HCT116 (cell line): ENCODE measurements at regions not wholly inside any gene's neighbourhood (a gene's known extent, or its start where the extent isn't known, plus 50 kb on each side); places are given as distances from the start of the nearest gene placed in this dataset.

Experiments
- ATAC-seq: fragments of 200-7000 bp; cut with Tn5 transposase; 2 replicates; pipeline ENCODE4 v1.9.1; 2020; ENCODE audit warnings: mild to moderate bottlenecking, moderate library complexity
- BruUV-seq: library from RNA; stranded (reverse); fragments of 400-500 nt; replicated peaks from 2 replicates; lab custom pipeline; 2021; lab: Mats Ljungman, UMichigan
- CTCF ChIA-PET: fragments of 300-600 bp; sonication (Branson Sonifier 250); formaldehyde crosslinking; loops from one replicate; lab custom pipeline; 2021; ENCODE audit warnings: antibody characterized with exemption; lab: Charles Lee
- POLR2A ChIA-PET: fragments of 300-600, 350-600 bp; sonication (Branson Sonifier 250); formaldehyde crosslinking; loops from one replicate; lab custom pipeline; 2021; ENCODE audit warnings: antibody characterized with exemption; lab: Charles Lee
- RAD21 ChIA-PET, 2 experiments: fragments of 300-600 bp; sonication (Branson Sonifier 250); formaldehyde crosslinking; loops; one replicate each; lab custom pipeline; 2023; ENCODE audit warnings: low total read pairs in 2 of 2; ENCODE audit not compliant: uncharacterized antibody in 2 of 2, unreplicated experiment in 2 of 2, low non-redundant PET in 1 of 2; lab: Charles Lee
- DNase-seq: peaks from one replicate; pipeline ENCODE4 v3.0.0-alpha.2; 2010; ENCODE audit warnings: low read depth, low spot score
- H2AFZ ChIP-seq: fragments of 200-600 bp; shearing (Covaris generic), sonication (generic); 2 replicates; pipeline ENCODE4 v1.6.1; 2017; ENCODE audit warnings: low read depth, mixed run types, mixed read lengths, antibody characterized with exemption, low read length; ENCODE audit not compliant: poor library complexity, severe bottlenecking
- H3K27ac ChIP-seq: 2 replicates; pipeline ENCODE4 v1.5.1; 2012; ENCODE audit warnings: low read depth, low read length
- H3K27me3 ChIP-seq: fragments of 200-600 bp; sonication (generic); 2 replicates; pipeline ENCODE4 v1.6.1; 2016; ENCODE audit warnings: mixed run types, low read length, mixed read lengths; ENCODE audit not compliant: insufficient read depth
- H3K36me3 ChIP-seq, 2 experiments: fragments of 200-500 bp in 1 of 2; fragments of 200-600 bp in 1 of 2; sonication (Bioruptor generic) in 1 of 2; sonication (generic) in 1 of 2; 2 replicates each; pipeline versions ENCODE4 v1.5.1 to v1.6.1; 2014 to 2016; ENCODE audit warnings: low read length in 2 of 2, inconsistent platforms in 1 of 2, mixed read lengths in 1 of 2, mixed run types in 1 of 2; ENCODE audit not compliant: insufficient read depth in 2 of 2, control insufficient read depth in 1 of 2
- H3K4me1 ChIP-seq, 2 experiments: fragments of 200-600 bp in 1 of 2; sonication (generic) in 1 of 2; 2 replicates each; pipeline versions ENCODE4 v1.5.1 to v1.6.1; 2012 to 2017; ENCODE audit warnings: low read length in 2 of 2, inconsistent platforms in 1 of 2, mild to moderate bottlenecking in 1 of 2, mixed read lengths in 1 of 2, mixed run types in 1 of 2, moderate library complexity in 1 of 2; ENCODE audit not compliant: insufficient read depth in 2 of 2, control insufficient read depth in 1 of 2
- H3K4me2 ChIP-seq: fragments of 200-600 bp; sonication (generic); 2 replicates; pipeline ENCODE4 v1.6.1; 2017; ENCODE audit warnings: mixed run types, low read length, mixed read lengths
- H3K4me3 ChIP-seq, 2 experiments: fragments of 200-600 bp in 1 of 2; sonication (generic) in 1 of 2; replicated peaks in 1 of 2; 2 replicates each; pipeline ENCODE4 v1.5.1; 2011 to 2016; ENCODE audit warnings: low read length in 2 of 2, control low read depth in 1 of 2, low read depth in 1 of 2, mild to moderate bottlenecking in 1 of 2, mixed read lengths in 1 of 2, mixed run types in 1 of 2
- H3K79me2 ChIP-seq: fragments of 200-600 bp; sonication (generic); 2 replicates; pipeline ENCODE4 v1.6.1; 2017; ENCODE audit warnings: mild to moderate bottlenecking, mixed run types, low read length, moderate library complexity, mixed read lengths; ENCODE audit not compliant: insufficient read depth
- H3K9ac ChIP-seq: fragments of 200-600 bp; sonication (generic); 2 replicates; pipeline ENCODE4 v1.6.1; 2016; ENCODE audit warnings: low read length, mixed read lengths
- H3K9me2 ChIP-seq: fragments of 200-600 bp; sonication (generic), shearing (Covaris generic); 2 replicates; pipeline ENCODE4 v1.6.1; 2017; ENCODE audit warnings: mixed run types, mild to moderate bottlenecking, moderate library complexity; ENCODE audit not compliant: insufficient read depth
- H3K9me3 ChIP-seq, 2 experiments: fragments of 200-500 bp in 1 of 2; fragments of 200-600 bp in 1 of 2; sonication (Bioruptor generic) in 1 of 2; sonication (generic) in 1 of 2; 2 replicates each; pipeline ENCODE4 v1.6.1; 2014 to 2017; ENCODE audit warnings: low read length in 2 of 2, mixed read lengths in 2 of 2, inconsistent platforms in 1 of 2, low read depth in 1 of 2, mild to moderate bottlenecking in 1 of 2, mixed run types in 1 of 2, moderate library complexity in 1 of 2; ENCODE audit not compliant: control insufficient read depth in 1 of 2, insufficient read depth in 1 of 2
- H4K20me1 ChIP-seq: fragments of 200-600 bp; sonication (generic), shearing (Covaris generic); 2 replicates; pipeline ENCODE4 v1.6.1; 2017; ENCODE audit warnings: mixed run types, mild to moderate bottlenecking, moderate library complexity; ENCODE audit not compliant: insufficient read depth
- ATF3 ChIP-seq: IDR thresholded peaks from 2 replicates; pipeline ENCODE4 v1.6.1; 2012
- CBX3 ChIP-seq: IDR thresholded peaks from 2 replicates; pipeline ENCODE4 v1.6.1; 2012; ENCODE audit warnings: low read depth
- CEBPB ChIP-seq: IDR thresholded peaks from 2 replicates; pipeline ENCODE4 v1.6.1; 2012; ENCODE audit warnings: low read depth
- EGR1 ChIP-seq: IDR thresholded peaks from 2 replicates; pipeline ENCODE4 v1.6.1; 2012; ENCODE audit warnings: low read depth
- POLR2AphosphoS5 ChIP-seq: IDR thresholded peaks from 2 replicates; pipeline ENCODE4 v1.6.1; 2011; ENCODE audit warnings: mild to moderate bottlenecking, low read depth, low read length, moderate library complexity
- YY1 ChIP-seq: IDR thresholded peaks from 2 replicates; pipeline ENCODE4 v1.6.1; 2011; ENCODE audit warnings: low read length, low read depth, moderate library complexity, mild to moderate bottlenecking; ENCODE audit not compliant: insufficient replicate concordance; ENCODE audit errors: extremely low read depth
- ZBTB33 ChIP-seq: IDR thresholded peaks from 2 replicates; pipeline ENCODE4 v1.6.1; 2011; ENCODE audit warnings: mild to moderate bottlenecking, low read length, moderate library complexity; ENCODE audit not compliant: insufficient replicate concordance; ENCODE audit errors: extremely low read depth
- ZFX ChIP-seq: fragments of 450-650 bp; IDR thresholded peaks from 2 replicates; pipeline ENCODE4 v1.6.1; 2017
- intact Hi-C: fragments of 100-400 bp; cut with micrococcal nuclease; formaldehyde crosslinking; loops from 2 replicates; pipeline ENCODE4 v1.10.0; 2022

GRCh38 chr12:82216475-82216874, 141.7 kb downstream of the CCDC59 start:
- BruUV-seq, result no TSS peak
- H4K20me1 ChIP-seq, result no peaks in the 10 kb centered on the region
- H3K4me2 ChIP-seq, result no peak overlapping the region
- H3K4me1 ChIP-seq, result no peaks in the 10 kb centered on the region
- H3K9me3 ChIP-seq, result no peaks in the 10 kb centered on the region; a peak in 1 of 4 replicates
- no peak overlapping the region for H2AFZ ChIP-seq
- no peak overlapping the region for H3K4me3 ChIP-seq
- POLR2A ChIA-PET, result no interaction called here
- no peak for DNase-seq
- no peaks in the 10 kb centered on the region for H3K79me2 ChIP-seq
- no peaks in the 10 kb centered on the region for H3K9me2 ChIP-seq
- H3K27ac ChIP-seq, result no peak overlapping the region
- H3K27me3 ChIP-seq, result no peaks in the 10 kb centered on the region
- CTCF ChIA-PET, result no interaction called here
- H3K9ac ChIP-seq, result no peak overlapping the region
- ATAC-seq, result no peak
- no peaks in the 10 kb centered on the region for H3K36me3 ChIP-seq
- intact Hi-C loops, result no loop called here
- RAD21 ChIA-PET, result no interaction called here
- no peak for TF ChIP-seq CEBPB
- no peak for TF ChIP-seq ZBTB33
- no peak for TF ChIP-seq CBX3
- no peak for TF ChIP-seq ZFX
- no peak for TF ChIP-seq ATF3
- no peak for TF ChIP-seq YY1
- TF ChIP-seq POLR2AphosphoS5, result no peak

GRCh38 chr12:82213761-82214160, 144.4 kb downstream of the CCDC59 start:
- no TSS peak for BruUV-seq
- DNase-seq (no peak), ATAC-seq (no peak)
- TF ChIP-seq EGR1 (no peak), YY1 (no peak), POLR2AphosphoS5 (no peak), CEBPB (no peak)
- RAD21 ChIA-PET, result no interaction called here
- no peak overlapping the region for H3K9ac ChIP-seq
- no peaks in the 10 kb centered on the region for H3K36me3 ChIP-seq
- H3K9me2 ChIP-seq, result no peaks in the 10 kb centered on the region
- H3K4me1 ChIP-seq, result no peaks in the 10 kb centered on the region
- no peak overlapping the region for H3K27ac ChIP-seq
- CTCF ChIA-PET, result no interaction called here
- no peak overlapping the region for H3K4me3 ChIP-seq
- intact Hi-C loops, result no loop called here
- H3K4me2 ChIP-seq, result no peak overlapping the region
- H2AFZ ChIP-seq, result no peak overlapping the region
- H3K9me3 ChIP-seq, result peaks cover 4 to 6% of the 10 kb centered on the region in 2 experiments; a peak in 1 of 4 replicates
- no peaks in the 10 kb centered on the region for H3K27me3 ChIP-seq
- H4K20me1 ChIP-seq, result no peaks in the 10 kb centered on the region
- no peaks in the 10 kb centered on the region for H3K79me2 ChIP-seq
- POLR2A ChIA-PET, result no interaction called here
